ENCODE measurements at regions not wholly inside any gene's neighbourhood (a gene's known extent, or its start where the extent isn't known, plus 50 kb on each side); places are given as distances from the start of the nearest gene placed in this dataset.
"Not testable (repeated sequence)": the region's sequence is repeated elsewhere in the genome, so short reads cannot be mapped to it uniquely, and the experiment has no call there.

GRCh38 chr7:123270570-123270969 lies 70.8 kb upstream of the SLC13A1 start:
- no peak for DNase-seq (ENCODE audit: extremely low spot score)
- no peak for TF ChIP-seq POLR2AphosphoS5 (IDR thresholded peaks at IDR 0.05)
- TF ChIP-seq POLR2A (IDR thresholded peaks at IDR 0.05; ENCODE audit: low read depth): no peak
- TF ChIP-seq CTCF (IDR thresholded peaks at IDR 0.05): no peak
- TF ChIP-seq EP300 (IDR thresholded peaks at IDR 0.05): no peak
- intact Hi-C loops (cut with DNase I): no loop called here
- Histone ChIP-seq H3K36me3 (no peaks in the 10 kb centered on the region), H3K4me3 (no peak overlapping the region), H3K4me1 (peaks cover 0 to 10% (median 2%) of the 10 kb centered on the region in 4 donors), H3K9me3 (no peaks in the 10 kb centered on the region), H3K27me3 (no peaks in the 10 kb centered on the region), H3K27ac (replicated peaks in 1 of 4) (no peak overlapping the region)
- 81% methylated on average over 1 of the region's 1 CpG for WGBS

- Histone ChIP-seq H3K4me3 (no peak overlapping the region), H3K36me3 (no peaks in the 10 kb centered on the region), H3K27ac (replicated peaks in 1 of 4) (no peak overlapping the region), H3K27me3 (no peaks in the 10 kb centered on the region), H3K4me1 (no peaks in the 10 kb centered on the region), H3K9me3 (no peaks in the 10 kb centered on the region)
- DNase-seq (ENCODE audit: extremely low spot score): no peak
- WGBS: 100% methylated on average over 1 of the region's 1 CpG
- intact Hi-C loops (cut with DNase I): no loop called here
- TF ChIP-seq CTCF (IDR thresholded peaks at IDR 0.05) (no peak), POLR2AphosphoS5 (IDR thresholded peaks at IDR 0.05) (no peak), POLR2A (IDR thresholded peaks at IDR 0.05; ENCODE audit: low read depth) (no peak), EP300 (IDR thresholded peaks at IDR 0.05) (no peak)
Observed at GRCh38 chr7:123265853-123266252, 66.1 kb upstream of the SLC13A1 start.

GRCh38 chr7:123264820-123265219 lies 65.1 kb upstream of the SLC13A1 start:
- DNase-seq (ENCODE audit: extremely low spot score); H3K4me3 ChIP-seq; H3K4me1 ChIP-seq; H3K9me3 ChIP-seq; H3K27me3 ChIP-seq; H3K27ac ChIP-seq (replicated peaks in 1 of 4); H3K36me3 ChIP-seq; intact Hi-C loops (cut with DNase I): not testable (repeated sequence)
- WGBS: 78% methylated on average over 1 of the region's 1 CpG

GRCh38 chr7:123260428-123260960 lies 60.7 kb upstream of the SLC13A1 start:
- intact Hi-C loops (cut with DNase I): no loop called here
- TF ChIP-seq EP300 (IDR thresholded peaks at IDR 0.05) (no peak), POLR2AphosphoS5 (IDR thresholded peaks at IDR 0.05) (no peak), POLR2A (IDR thresholded peaks at IDR 0.05; ENCODE audit: low read depth) (no peak), CTCF (IDR thresholded peaks at IDR 0.05) (no peak)
- no peaks in the 10 kb centered on the region for H3K36me3 ChIP-seq
- no peak overlapping the region for H3K4me3 ChIP-seq
- H3K4me1 ChIP-seq: no peaks in the 10 kb centered on the region
- no peaks in the 10 kb centered on the region for H3K9me3 ChIP-seq
- DNase-seq (ENCODE audit: extremely low spot score): no peak
- H3K27me3 ChIP-seq: no peaks in the 10 kb centered on the region
- no peak overlapping the region for H3K27ac ChIP-seq (replicated peaks in 1 of 4)
- WGBS: 78% methylated on average over 1 of the region's 1 CpG

- Histone ChIP-seq H3K4me3 (no peak overlapping the region), H3K36me3 (no peaks in the 10 kb centered on the region), H3K27ac (replicated peaks in 1 of 4) (no peak overlapping the region), H3K4me1 (peaks cover 0 to under 1% (median 0%) of the 10 kb centered on the region in 4 donors), H3K9me3 (no peaks in the 10 kb centered on the region), H3K27me3 (no peaks in the 10 kb centered on the region)
- 82% methylated on average over 2 of the region's 2 CpGs for WGBS
- TF ChIP-seq CTCF (IDR thresholded peaks at IDR 0.05): no peak
- no peak for TF ChIP-seq POLR2AphosphoS5 (IDR thresholded peaks at IDR 0.05)
- TF ChIP-seq POLR2A (IDR thresholded peaks at IDR 0.05; ENCODE audit: low read depth): no peak
- TF ChIP-seq EP300 (IDR thresholded peaks at IDR 0.05): no peak
- intact Hi-C loops (cut with DNase I): no loop called here
- DNase-seq (ENCODE audit: extremely low spot score): no peak
Observed at GRCh38 chr7:123259759-123260158, 60.0 kb upstream of the SLC13A1 start.

Measured in esophagus muscularis mucosa (tissue), 4 donors.